ENCODE measurements at regions not wholly inside any gene's neighbourhood (a gene's known extent, or its start where the extent isn't known, plus 50 kb on each side); places are given as distances from the start of the nearest gene placed in this dataset.

- H3K9me3 ChIP-seq: no peaks in the 10 kb centered on the region
- TF ChIP-seq Cebpa-rat (IDR thresholded peaks at IDR 0.05): no peak
- no peaks in the 10 kb centered on the region for H3K27me3 ChIP-seq
- H3K27ac ChIP-seq: no peak overlapping the region
- H3K36me3 ChIP-seq: no peaks in the 10 kb centered on the region
- no peak overlapping the region for H3K4me3 ChIP-seq
- no peak overlapping the region for H3K4me2 ChIP-seq
- no peak overlapping the region for H3K9ac ChIP-seq
- H4K20me1 ChIP-seq: no peaks in the 10 kb centered on the region
- H3K4me1 ChIP-seq: no peaks in the 10 kb centered on the region
Observed at GRCh38 chr2:611519-611918, 65.7 kb downstream of the TMEM18 start.

GRCh38 chr2:610491-610890 lies 66.7 kb downstream of the TMEM18 start:
- TF ChIP-seq Cebpa-rat (IDR thresholded peaks at IDR 0.05): no peak
- no peaks in the 10 kb centered on the region for H3K4me1 ChIP-seq
- no peaks in the 10 kb centered on the region for H3K36me3 ChIP-seq
- no peaks in the 10 kb centered on the region for H4K20me1 ChIP-seq
- no peaks in the 10 kb centered on the region for H3K9me3 ChIP-seq
- no peak overlapping the region for H3K4me3 ChIP-seq
- no peak overlapping the region for H3K4me2 ChIP-seq
- H3K27ac ChIP-seq: no peak overlapping the region
- H3K9ac ChIP-seq: no peak overlapping the region
- no peaks in the 10 kb centered on the region for H3K27me3 ChIP-seq

GRCh38 chr2:609881-610280 lies 67.3 kb downstream of the TMEM18 start:
- Histone ChIP-seq H3K27me3 (no peaks in the 10 kb centered on the region), H3K4me1 (no peaks in the 10 kb centered on the region)
- TF ChIP-seq Cebpa-rat (IDR thresholded peaks at IDR 0.05): no peak

GRCh38 chr2:609449-609848 lies 67.8 kb downstream of the TMEM18 start:
- no peaks in the 10 kb centered on the region for H3K36me3 ChIP-seq
- TF ChIP-seq Cebpa-rat (IDR thresholded peaks at IDR 0.05): no peak
- no peak overlapping the region for H3K27ac ChIP-seq

More at GRCh38 chr2:609881-610280, 67.3 kb downstream of the TMEM18 start:
- Histone ChIP-seq H4K20me1 (no peaks in the 10 kb centered on the region), H3K9me3 (no peaks in the 10 kb centered on the region), H3K36me3 (no peaks in the 10 kb centered on the region), H3K4me3 (no peak overlapping the region), H3K4me2 (no peak overlapping the region), H3K27ac (no peak overlapping the region), H3K9ac (no peak overlapping the region)

GRCh38 chr2:608711-609110 lies 68.5 kb downstream of the TMEM18 start:
- no peak overlapping the region for H3K27ac ChIP-seq
- no peaks in the 10 kb centered on the region for H3K9me3 ChIP-seq
- H3K27me3 ChIP-seq: no peaks in the 10 kb centered on the region
- no peaks in the 10 kb centered on the region for H4K20me1 ChIP-seq
- no peak overlapping the region for H3K4me3 ChIP-seq
- H3K4me1 ChIP-seq: no peaks in the 10 kb centered on the region
- no peak for TF ChIP-seq Cebpa-rat (IDR thresholded peaks at IDR 0.05)
- H3K4me2 ChIP-seq: no peak overlapping the region
- H3K9ac ChIP-seq: no peak overlapping the region
- no peaks in the 10 kb centered on the region for H3K36me3 ChIP-seq

More at GRCh38 chr2:609449-609848, 67.8 kb downstream of the TMEM18 start:
- Histone ChIP-seq H3K27me3 (no peaks in the 10 kb centered on the region), H3K4me2 (no peak overlapping the region), H3K9me3 (no peaks in the 10 kb centered on the region), H4K20me1 (no peaks in the 10 kb centered on the region), H3K9ac (no peak overlapping the region), H3K4me1 (no peaks in the 10 kb centered on the region), H3K4me3 (no peak overlapping the region)

- Histone ChIP-seq H3K9me3 (no peaks in the 10 kb centered on the region), H4K20me1 (no peaks in the 10 kb centered on the region)
Observed at GRCh38 chr2:608297-608696, 68.9 kb downstream of the TMEM18 start.

GRCh38 chr2:607709-608108 lies 69.5 kb downstream of the TMEM18 start:
- no peaks in the 10 kb centered on the region for H3K9me3 ChIP-seq
- H4K20me1 ChIP-seq: no peaks in the 10 kb centered on the region
- H3K9ac ChIP-seq: no peak overlapping the region
- H3K27ac ChIP-seq: no peak overlapping the region
- no peaks in the 10 kb centered on the region for H3K27me3 ChIP-seq
- H3K4me2 ChIP-seq: no peak overlapping the region
- no peak for TF ChIP-seq Cebpa-rat (IDR thresholded peaks at IDR 0.05)
- H3K36me3 ChIP-seq: no peaks in the 10 kb centered on the region
- no peak overlapping the region for H3K4me3 ChIP-seq
- H3K4me1 ChIP-seq: no peaks in the 10 kb centered on the region

More at GRCh38 chr2:608297-608696, 68.9 kb downstream of the TMEM18 start:
- H3K4me3 ChIP-seq: no peak overlapping the region
- H3K4me2 ChIP-seq: no peak overlapping the region
- TF ChIP-seq Cebpa-rat (IDR thresholded peaks at IDR 0.05): no peak
- H3K36me3 ChIP-seq: no peaks in the 10 kb centered on the region
- H3K9ac ChIP-seq: no peak overlapping the region
- H3K27ac ChIP-seq: no peak overlapping the region
- no peaks in the 10 kb centered on the region for H3K4me1 ChIP-seq
- H3K27me3 ChIP-seq: no peaks in the 10 kb centered on the region

GRCh38 chr2:607172-607571 lies 70.0 kb downstream of the TMEM18 start:
- Histone ChIP-seq H3K4me2 (no peak overlapping the region), H3K27me3 (no peaks in the 10 kb centered on the region), H3K9ac (no peak overlapping the region), H3K4me3 (no peak overlapping the region), H3K27ac (no peak overlapping the region), H3K9me3 (no peaks in the 10 kb centered on the region), H4K20me1 (no peaks in the 10 kb centered on the region), H3K4me1 (no peaks in the 10 kb centered on the region), H3K36me3 (no peaks in the 10 kb centered on the region)
- TF ChIP-seq Cebpa-rat (IDR thresholded peaks at IDR 0.05): no peak

- no peaks in the 10 kb centered on the region for H4K20me1 ChIP-seq
- H3K4me3 ChIP-seq: no peak overlapping the region
- H3K27me3 ChIP-seq: no peaks in the 10 kb centered on the region
- H3K9ac ChIP-seq: no peak overlapping the region
- H3K36me3 ChIP-seq: no peaks in the 10 kb centered on the region
- no peak overlapping the region for H3K4me2 ChIP-seq
- H3K27ac ChIP-seq: no peak overlapping the region
- TF ChIP-seq Cebpa-rat (IDR thresholded peaks at IDR 0.05): no peak
- no peaks in the 10 kb centered on the region for H3K4me1 ChIP-seq
- H3K9me3 ChIP-seq: no peaks in the 10 kb centered on the region
Observed at GRCh38 chr2:605674-606608, 71.3 kb downstream of the TMEM18 start.

- TF ChIP-seq Cebpa-rat (IDR thresholded peaks at IDR 0.05): no peak
- no peak overlapping the region for H3K9ac ChIP-seq
Observed at GRCh38 chr2:604854-605524, 72.2 kb downstream of the TMEM18 start.

More at GRCh38 chr2:604854-605524, 72.2 kb downstream of the TMEM18 start:
- no peaks in the 10 kb centered on the region for H4K20me1 ChIP-seq
- no peak overlapping the region for H3K27ac ChIP-seq
- no peaks in the 10 kb centered on the region for H3K4me1 ChIP-seq
- no peak overlapping the region for H3K4me3 ChIP-seq
- H3K4me2 ChIP-seq: no peak overlapping the region
- H3K9me3 ChIP-seq: no peaks in the 10 kb centered on the region
- H3K36me3 ChIP-seq: no peaks in the 10 kb centered on the region
- H3K27me3 ChIP-seq: no peaks in the 10 kb centered on the region
